Adrenal gland (tissue), 5 donors: ENCODE measurements at regions not wholly inside any gene's neighbourhood (a gene's known extent, or its start where the extent isn't known, plus 50 kb on each side); places are given as distances from the start of the nearest gene placed in this dataset.

Source experiments
- CTCF ChIP-seq, 6 experiments: fragments of 450-650 bp in 4 of 6; fragments of 200-600 bp in 2 of 6; sonication (generic) in 1 of 6; IDR thresholded peaks; 1 replicate in 5 of 6; 2 replicates in 1 of 6; pipeline versions ENCODE4 v1.5.1 to v1.8.0; 2016 to 2021; ENCODE audit warnings: antibody characterized with exemption in 6 of 6, mild to moderate bottlenecking in 2 of 6, moderate library complexity in 1 of 6
- POLR2A ChIP-seq, 2 donors: fragments of 450-650 bp; IDR thresholded peaks; one replicate each; pipeline ENCODE4 v1.6.1; 2017; ENCODE audit warnings: antibody characterized with exemption in 2 of 2, mild to moderate bottlenecking in 2 of 2, moderate library complexity in 1 of 2
- donor health status: DM: no; HTN: no; CAD: no.

- TF ChIP-seq CTCF (IDR thresholded peaks at IDR 0.05) (no peak), POLR2A (IDR thresholded peaks at IDR 0.05) (no peak)
Measured at GRCh38 chr2:4528246-4528645, 824.9 kb downstream of the DCDC2C start.
